GM18517 (cell line): ENCODE measurements at regions not wholly inside any gene's neighbourhood (a gene's known extent, or its start where the extent isn't known, plus 50 kb on each side); places are given as distances from the start of the nearest gene placed in this dataset.
"Not testable (repeated sequence)": the region's sequence is repeated elsewhere in the genome, so short reads cannot be mapped to it uniquely, and the experiment has no call there.

Experiments
- ATAC-seq: cut with Tn5 transposase; IDR thresholded peaks from one replicate; pipeline ENCODE4 v1.9.1; 2021; ENCODE audit warnings: mild to moderate bottlenecking, moderate library complexity; ENCODE audit not compliant: unreplicated experiment

GRCh38 chr14:87020106-87020505, 972.9 kb downstream of the GALC start:
- ATAC-seq: not testable (repeated sequence)

- ATAC-seq: no peak
Observed at GRCh38 chr14:87018294-87018693, 974.7 kb downstream of the GALC start.

- ATAC-seq: no peak
Observed at GRCh38 chr14:87017335-87017734, 975.6 kb downstream of the GALC start.

GRCh38 chr14:87014856-87015255, 978.1 kb downstream of the GALC start:
- ATAC-seq: no peak

- no peak for ATAC-seq
Observed at GRCh38 chr14:87013583-87013982, 979.4 kb downstream of the GALC start.

GRCh38 chr14:87008965-87009364, 984.0 kb downstream of the GALC start:
- ATAC-seq: no peak

GRCh38 chr14:87005280-87005679, 987.7 kb downstream of the GALC start:
- ATAC-seq: no peak

GRCh38 chr14:87002776-87003175, 990.2 kb downstream of the GALC start:
- ATAC-seq: no peak

- ATAC-seq: no peak
Observed at GRCh38 chr14:87001333-87001732, 991.6 kb downstream of the GALC start.

- ATAC-seq: no peak
Observed at GRCh38 chr14:87000081-87000480, 992.9 kb downstream of the GALC start.

- ATAC-seq: no peak
Observed at GRCh38 chr14:86999036-86999435, 993.9 kb downstream of the GALC start.

GRCh38 chr14:86997271-86997670, 995.7 kb downstream of the GALC start:
- ATAC-seq: no peak

GRCh38 chr14:86990396-86990795, 1002.6 kb downstream of the GALC start:
- no peak for ATAC-seq

- no peak for ATAC-seq
Observed at GRCh38 chr14:86989285-86989684, 1003.7 kb downstream of the GALC start.

- ATAC-seq: no peak
Observed at GRCh38 chr14:86987966-86988365, 1005.0 kb downstream of the GALC start.

GRCh38 chr14:86973177-86973576, 1019.8 kb downstream of the GALC start:
- no peak for ATAC-seq

GRCh38 chr14:86971292-86971691, 1021.7 kb downstream of the GALC start:
- no peak for ATAC-seq

GRCh38 chr14:86961106-86961716, 1031.8 kb downstream of the GALC start:
- ATAC-seq: no peak

- no peak for ATAC-seq
Observed at GRCh38 chr14:86955771-86956354, 1037.1 kb downstream of the GALC start.

GRCh38 chr14:86954623-86955022, 1038.4 kb downstream of the GALC start:
- no peak for ATAC-seq

GRCh38 chr14:86946446-86946845, 1046.5 kb downstream of the GALC start:
- ATAC-seq: no peak

GRCh38 chr14:86944434-86944833, 1048.5 kb downstream of the GALC start:
- ATAC-seq: no peak
